ENCODE measurements at regions not wholly inside any gene's neighbourhood (a gene's known extent, or its start where the extent isn't known, plus 50 kb on each side); places are given as distances from the start of the nearest gene placed in this dataset.

DNA sequence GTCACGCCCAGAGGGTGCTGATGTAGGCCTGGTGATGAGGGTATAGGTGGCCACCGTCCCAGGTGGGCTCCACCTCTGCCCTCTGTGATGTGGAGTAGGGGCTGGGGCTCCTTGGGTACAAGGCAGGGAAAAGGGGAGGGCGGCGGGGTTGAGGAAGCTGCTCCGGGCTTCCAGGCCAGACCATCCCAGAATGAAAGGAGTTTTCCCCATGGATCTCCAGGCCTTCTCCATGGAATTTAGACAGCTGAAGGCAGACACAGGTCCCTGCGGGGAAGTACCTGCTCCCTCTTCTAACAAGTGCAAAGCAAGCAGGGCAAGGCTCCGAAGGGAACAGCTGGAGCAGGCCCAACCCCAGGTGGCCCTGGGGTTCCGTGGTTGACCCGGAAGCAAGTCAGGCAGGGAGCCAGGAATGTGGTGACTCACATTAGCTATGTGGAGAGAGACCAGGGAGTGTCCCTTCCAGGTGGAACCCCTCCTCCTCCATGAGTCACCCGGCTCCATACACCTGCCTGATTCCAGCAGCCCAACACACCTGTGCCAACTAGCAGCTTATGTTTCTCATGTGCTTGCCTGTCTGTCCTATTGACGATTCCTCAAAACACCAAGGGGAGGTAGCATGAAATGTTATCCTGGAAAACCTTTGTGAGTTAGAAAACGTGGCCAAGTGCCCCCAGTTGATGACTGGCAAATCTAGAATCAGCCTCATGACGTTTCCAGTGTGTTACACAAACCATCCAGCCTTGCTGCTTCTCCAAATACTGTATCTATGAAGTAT is 59.7 kb upstream of the SNX9 start:
- TF ChIP-seq POLR2AphosphoS5 (IDR thresholded peaks at IDR 0.05; ENCODE audit: low read depth, low read length): no peak
- TF ChIP-seq, protein P1, sequence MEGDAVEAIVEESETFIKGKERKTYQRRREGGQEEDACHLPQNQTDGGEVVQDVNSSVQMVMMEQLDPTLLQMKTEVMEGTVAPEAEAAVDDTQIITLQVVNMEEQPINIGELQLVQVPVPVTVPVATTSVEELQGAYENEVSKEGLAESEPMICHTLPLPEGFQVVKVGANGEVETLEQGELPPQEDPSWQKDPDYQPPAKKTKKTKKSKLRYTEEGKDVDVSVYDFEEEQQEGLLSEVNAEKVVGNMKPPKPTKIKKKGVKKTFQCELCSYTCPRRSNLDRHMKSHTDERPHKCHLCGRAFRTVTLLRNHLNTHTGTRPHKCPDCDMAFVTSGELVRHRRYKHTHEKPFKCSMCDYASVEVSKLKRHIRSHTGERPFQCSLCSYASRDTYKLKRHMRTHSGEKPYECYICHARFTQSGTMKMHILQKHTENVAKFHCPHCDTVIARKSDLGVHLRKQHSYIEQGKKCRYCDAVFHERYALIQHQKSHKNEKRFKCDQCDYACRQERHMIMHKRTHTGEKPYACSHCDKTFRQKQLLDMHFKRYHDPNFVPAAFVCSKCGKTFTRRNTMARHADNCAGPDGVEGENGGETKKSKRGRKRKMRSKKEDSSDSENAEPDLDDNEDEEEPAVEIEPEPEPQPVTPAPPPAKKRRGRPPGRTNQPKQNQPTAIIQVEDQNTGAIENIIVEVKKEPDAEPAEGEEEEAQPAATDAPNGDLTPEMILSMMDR (IDR thresholded peaks at IDR 0.05): no peak

Measured in SK-N-SH (cell line).